GM12878 (cell line): ENCODE measurements at regions not wholly inside any gene's neighbourhood (a gene's known extent, or its start where the extent isn't known, plus 50 kb on each side); places are given as distances from the start of the nearest gene placed in this dataset.

ENCODE experiments used
- ASH2L ChIP-seq: fragments of 300-600, 200-600 bp; sonication (generic); IDR thresholded peaks from 2 replicates; pipeline ENCODE4 v1.6.1; 2017; ENCODE audit warnings: low read depth, mild to moderate bottlenecking, borderline replicate concordance
- GATAD2B ChIP-seq: fragments of 450-650 bp; conservative IDR thresholded peaks from 2 replicates; pipeline ENCODE4 v1.6.1; 2017; ENCODE audit warnings: low read depth, mild to moderate bottlenecking, moderate library complexity
- IKZF2 ChIP-seq, 2 experiments: fragments of 450-650 bp; IDR thresholded peaks; 2 replicates each; pipeline ENCODE4 v1.6.1; 2017; ENCODE audit warnings: mild to moderate bottlenecking in 2 of 2, moderate library complexity in 2 of 2
- NFIC ChIP-seq: IDR thresholded peaks from 2 replicates; pipeline ENCODE4 v1.6.1; 2012; ENCODE audit warnings: low read depth, mild to moderate bottlenecking, inconsistent platforms, low read length, moderate library complexity
- POLR2AphosphoS5 ChIP-seq: IDR thresholded peaks from 2 replicates; pipeline ENCODE4 v1.6.1; 2011; ENCODE audit warnings: mild to moderate bottlenecking, low read length, inconsistent platforms
- TF ChIP-seq, protein P1 (sequence below): fragments of 450-650 bp; IDR thresholded peaks from 2 replicates; pipeline ENCODE4 v1.6.1; 2017; ENCODE audit warnings: antibody characterized with exemption, mild to moderate bottlenecking, moderate library complexity
- TF ChIP-seq, protein P2 (sequence below), 3 experiments: IDR thresholded peaks in 2 of 3; conservative IDR thresholded peaks in 1 of 3; 2 replicates each; pipeline ENCODE4 v1.5.1; 2011; ENCODE audit warnings: low read depth in 3 of 3, low read length in 3 of 3, mild to moderate bottlenecking in 3 of 3, control low read depth in 2 of 3, moderate library complexity in 2 of 3, inconsistent platforms in 1 of 3, mixed read lengths in 1 of 3; ENCODE audit not compliant: control insufficient read depth in 2 of 3, insufficient read depth in 1 of 3; ENCODE audit errors: extremely low read depth in 1 of 3

DNA sequence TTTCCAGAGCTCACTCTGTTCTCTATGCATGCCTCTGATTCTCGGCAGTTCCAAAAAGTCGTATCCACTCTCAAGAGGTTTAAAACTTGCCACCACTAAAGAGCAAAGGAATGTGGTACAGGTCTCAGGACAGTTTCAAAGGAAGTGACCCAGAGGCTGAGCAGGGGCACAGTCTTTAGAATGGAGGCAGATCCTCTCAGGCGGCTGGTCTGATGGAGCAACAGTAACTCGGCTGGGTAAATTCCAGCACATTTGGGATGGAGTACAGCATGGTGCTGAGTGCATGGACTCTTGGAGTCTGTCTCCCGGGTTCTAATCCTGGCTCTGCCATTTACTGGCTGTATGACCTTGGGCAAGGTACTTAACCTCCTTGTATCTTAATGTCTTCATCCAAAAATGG lies 88.1 kb upstream of the BACH2 start:
- TF ChIP-seq NFIC (no peak), IKZF2 (IDR thresholded peaks at IDR 0.05) (no peak), GATAD2B (no peak), POLR2AphosphoS5 (no peak), ASH2L (no peak)
- TF ChIP-seq, protein P1, sequence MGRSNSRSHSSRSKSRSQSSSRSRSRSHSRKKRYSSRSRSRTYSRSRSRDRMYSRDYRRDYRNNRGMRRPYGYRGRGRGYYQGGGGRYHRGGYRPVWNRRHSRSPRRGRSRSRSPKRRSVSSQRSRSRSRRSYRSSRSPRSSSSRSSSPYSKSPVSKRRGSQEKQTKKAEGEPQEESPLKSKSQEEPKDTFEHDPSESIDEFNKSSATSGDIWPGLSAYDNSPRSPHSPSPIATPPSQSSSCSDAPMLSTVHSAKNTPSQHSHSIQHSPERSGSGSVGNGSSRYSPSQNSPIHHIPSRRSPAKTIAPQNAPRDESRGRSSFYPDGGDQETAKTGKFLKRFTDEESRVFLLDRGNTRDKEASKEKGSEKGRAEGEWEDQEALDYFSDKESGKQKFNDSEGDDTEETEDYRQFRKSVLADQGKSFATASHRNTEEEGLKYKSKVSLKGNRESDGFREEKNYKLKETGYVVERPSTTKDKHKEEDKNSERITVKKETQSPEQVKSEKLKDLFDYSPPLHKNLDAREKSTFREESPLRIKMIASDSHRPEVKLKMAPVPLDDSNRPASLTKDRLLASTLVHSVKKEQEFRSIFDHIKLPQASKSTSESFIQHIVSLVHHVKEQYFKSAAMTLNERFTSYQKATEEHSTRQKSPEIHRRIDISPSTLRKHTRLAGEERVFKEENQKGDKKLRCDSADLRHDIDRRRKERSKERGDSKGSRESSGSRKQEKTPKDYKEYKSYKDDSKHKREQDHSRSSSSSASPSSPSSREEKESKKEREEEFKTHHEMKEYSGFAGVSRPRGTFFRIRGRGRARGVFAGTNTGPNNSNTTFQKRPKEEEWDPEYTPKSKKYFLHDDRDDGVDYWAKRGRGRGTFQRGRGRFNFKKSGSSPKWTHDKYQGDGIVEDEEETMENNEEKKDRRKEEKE, result no peak
- TF ChIP-seq, protein P2, sequence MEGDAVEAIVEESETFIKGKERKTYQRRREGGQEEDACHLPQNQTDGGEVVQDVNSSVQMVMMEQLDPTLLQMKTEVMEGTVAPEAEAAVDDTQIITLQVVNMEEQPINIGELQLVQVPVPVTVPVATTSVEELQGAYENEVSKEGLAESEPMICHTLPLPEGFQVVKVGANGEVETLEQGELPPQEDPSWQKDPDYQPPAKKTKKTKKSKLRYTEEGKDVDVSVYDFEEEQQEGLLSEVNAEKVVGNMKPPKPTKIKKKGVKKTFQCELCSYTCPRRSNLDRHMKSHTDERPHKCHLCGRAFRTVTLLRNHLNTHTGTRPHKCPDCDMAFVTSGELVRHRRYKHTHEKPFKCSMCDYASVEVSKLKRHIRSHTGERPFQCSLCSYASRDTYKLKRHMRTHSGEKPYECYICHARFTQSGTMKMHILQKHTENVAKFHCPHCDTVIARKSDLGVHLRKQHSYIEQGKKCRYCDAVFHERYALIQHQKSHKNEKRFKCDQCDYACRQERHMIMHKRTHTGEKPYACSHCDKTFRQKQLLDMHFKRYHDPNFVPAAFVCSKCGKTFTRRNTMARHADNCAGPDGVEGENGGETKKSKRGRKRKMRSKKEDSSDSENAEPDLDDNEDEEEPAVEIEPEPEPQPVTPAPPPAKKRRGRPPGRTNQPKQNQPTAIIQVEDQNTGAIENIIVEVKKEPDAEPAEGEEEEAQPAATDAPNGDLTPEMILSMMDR (IDR thresholded peaks at IDR 0.05 in 2 of 3, conservative IDR thresholded peaks at IDR 0.05 in 1 of 3; ENCODE audit: control insufficient read depth in 2 of 3, extremely low read depth in 1 of 3, insufficient read depth in 1 of 3, low read depth in 3 of 3, low read length in 3 of 3), result no peak
